ENCODE measurements at regions not wholly inside any gene's neighbourhood (a gene's known extent, or its start where the extent isn't known, plus 50 kb on each side); places are given as distances from the start of the nearest gene placed in this dataset.

GRCh38 chr18:1498216-1498615 is 593.5 kb downstream of the ADCYAP1 start:
- no peak for ATAC-seq
- TF ChIP-seq ZFP30 (CRISPR knock-in tag; IDR thresholded peaks at IDR 0.05) (no peak), TCF4 (CRISPR knock-in tag; IDR thresholded peaks at IDR 0.05; ENCODE audit: borderline replicate concordance) (no peak), OSR1 (CRISPR knock-in tag; IDR thresholded peaks at IDR 0.05) (no peak), POU6F1 (CRISPR knock-in tag; IDR thresholded peaks at IDR 0.05; ENCODE audit: borderline replicate concordance, low read depth) (no peak), ZNF8 (CRISPR knock-in tag; IDR thresholded peaks at IDR 0.05) (no peak), ARNTL (CRISPR knock-in tag; IDR thresholded peaks at IDR 0.05; ENCODE audit: borderline replicate concordance, low read depth) (no peak), CSDC2 (CRISPR knock-in tag; IDR thresholded peaks at IDR 0.05) (no peak), SNAI2 (CRISPR knock-in tag; IDR thresholded peaks at IDR 0.05) (no peak), CREB5 (CRISPR knock-in tag; IDR thresholded peaks at IDR 0.05; ENCODE audit: low read depth) (no peak), GLIS3 (CRISPR knock-in tag; IDR thresholded peaks at IDR 0.05) (no peak), TOX (CRISPR knock-in tag; IDR thresholded peaks at IDR 0.05; ENCODE audit: borderline replicate concordance) (no peak), PPARA (CRISPR knock-in tag; IDR thresholded peaks at IDR 0.05; ENCODE audit: borderline replicate concordance) (no peak), RARB (CRISPR knock-in tag; IDR thresholded peaks at IDR 0.05) (no peak), BACH2 (CRISPR knock-in tag; IDR thresholded peaks at IDR 0.05; ENCODE audit: borderline replicate concordance) (no peak), ZC3H10 (CRISPR knock-in tag; IDR thresholded peaks at IDR 0.05) (no peak), TSHZ2 (CRISPR knock-in tag; IDR thresholded peaks at IDR 0.05) (no peak), ZNF70 (CRISPR knock-in tag; IDR thresholded peaks at IDR 0.05) (no peak)
- TF ChIP-seq, protein P1, sequence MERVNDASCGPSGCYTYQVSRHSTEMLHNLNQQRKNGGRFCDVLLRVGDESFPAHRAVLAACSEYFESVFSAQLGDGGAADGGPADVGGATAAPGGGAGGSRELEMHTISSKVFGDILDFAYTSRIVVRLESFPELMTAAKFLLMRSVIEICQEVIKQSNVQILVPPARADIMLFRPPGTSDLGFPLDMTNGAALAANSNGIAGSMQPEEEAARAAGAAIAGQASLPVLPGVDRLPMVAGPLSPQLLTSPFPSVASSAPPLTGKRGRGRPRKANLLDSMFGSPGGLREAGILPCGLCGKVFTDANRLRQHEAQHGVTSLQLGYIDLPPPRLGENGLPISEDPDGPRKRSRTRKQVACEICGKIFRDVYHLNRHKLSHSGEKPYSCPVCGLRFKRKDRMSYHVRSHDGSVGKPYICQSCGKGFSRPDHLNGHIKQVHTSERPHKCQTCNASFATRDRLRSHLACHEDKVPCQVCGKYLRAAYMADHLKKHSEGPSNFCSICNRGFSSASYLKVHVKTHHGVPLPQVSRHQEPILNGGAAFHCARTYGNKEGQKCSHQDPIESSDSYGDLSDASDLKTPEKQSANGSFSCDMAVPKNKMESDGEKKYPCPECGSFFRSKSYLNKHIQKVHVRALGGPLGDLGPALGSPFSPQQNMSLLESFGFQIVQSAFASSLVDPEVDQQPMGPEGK (CRISPR knock-in tag; IDR thresholded peaks at IDR 0.05; ENCODE audit: borderline replicate concordance), result no peak

- no peak for ATAC-seq
- TF ChIP-seq ISL1 (CRISPR knock-in tag; IDR thresholded peaks at IDR 0.05) (no peak), CSRNP3 (CRISPR knock-in tag; IDR thresholded peaks at IDR 0.05) (no peak), ZNF565 (CRISPR knock-in tag; conservative IDR thresholded peaks at IDR 0.05; ENCODE audit: low read depth) (no peak), ZC3H10 (CRISPR knock-in tag; IDR thresholded peaks at IDR 0.05) (no peak), OSR1 (CRISPR knock-in tag; IDR thresholded peaks at IDR 0.05) (no peak), ARNTL (CRISPR knock-in tag; IDR thresholded peaks at IDR 0.05; ENCODE audit: borderline replicate concordance, low read depth) (no peak), SNAI2 (CRISPR knock-in tag; IDR thresholded peaks at IDR 0.05) (no peak), TSHZ2 (CRISPR knock-in tag; IDR thresholded peaks at IDR 0.05) (no peak), ZFP3 (CRISPR knock-in tag; IDR thresholded peaks at IDR 0.05) (no peak), CSDC2 (CRISPR knock-in tag; IDR thresholded peaks at IDR 0.05) (no peak), ESRRG (CRISPR knock-in tag; IDR thresholded peaks at IDR 0.05) (no peak), BACH2 (CRISPR knock-in tag; IDR thresholded peaks at IDR 0.05; ENCODE audit: borderline replicate concordance) (no peak), RARB (CRISPR knock-in tag; IDR thresholded peaks at IDR 0.05) (no peak), TOX (CRISPR knock-in tag; IDR thresholded peaks at IDR 0.05; ENCODE audit: borderline replicate concordance) (no peak), GLIS3 (CRISPR knock-in tag; IDR thresholded peaks at IDR 0.05) (no peak), ZNF8 (CRISPR knock-in tag; IDR thresholded peaks at IDR 0.05) (no peak)
Measured at GRCh38 chr18:1499265-1499664, 594.6 kb downstream of the ADCYAP1 start.

All from SK-N-SH treated with all-trans-retinoic acid at 6 μM for 48 hours (cell line).